ENCODE measurements at regions not wholly inside any gene's neighbourhood (a gene's known extent, or its start where the extent isn't known, plus 50 kb on each side); places are given as distances from the start of the nearest gene placed in this dataset.

DNA sequence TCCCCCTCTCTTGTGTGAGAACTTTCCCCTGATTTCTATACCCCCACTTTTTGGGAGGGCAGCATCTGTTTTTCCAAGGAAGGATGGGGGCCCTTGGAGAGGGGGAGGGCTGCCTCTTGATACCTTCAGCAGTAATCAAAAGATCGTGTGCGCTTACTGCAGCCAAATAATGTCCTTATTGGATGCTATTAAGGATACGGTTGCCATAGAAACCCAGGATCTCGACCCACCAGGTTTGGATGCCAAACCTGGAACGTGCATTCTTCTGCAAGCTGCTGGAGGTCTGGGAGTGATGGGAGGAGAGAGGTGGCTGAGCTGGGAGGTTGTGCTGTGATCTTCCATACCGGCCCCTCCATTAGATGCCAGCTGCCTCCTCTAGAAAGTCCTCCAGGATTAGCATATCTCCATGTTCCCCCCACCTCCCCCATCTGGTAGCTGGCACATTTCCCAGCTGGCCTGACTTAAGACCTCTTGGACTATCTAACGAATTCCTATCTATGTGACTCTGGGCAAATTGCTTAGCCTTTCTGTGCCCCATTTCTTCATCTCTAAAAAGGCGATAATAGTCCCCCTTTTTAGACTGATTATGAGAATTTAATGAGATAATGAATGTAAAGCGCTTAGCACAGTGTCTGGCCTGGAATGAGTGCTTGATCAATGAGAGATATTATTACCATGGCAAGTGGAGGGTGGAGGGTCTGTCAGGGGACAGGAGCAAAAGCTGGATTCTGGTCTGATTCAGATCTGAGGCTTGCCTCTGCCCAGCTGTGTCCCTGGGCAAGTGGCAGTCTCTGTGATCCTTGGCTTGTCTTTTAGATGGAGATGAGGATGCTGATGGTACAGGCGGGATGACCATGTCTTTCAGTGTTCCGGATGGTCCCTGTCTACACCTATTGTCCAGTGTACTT is 78.5 kb upstream of the PCBD1 start:
- Mint-ChIP-seq H3K4me1 (peaks cover 8% of the 10 kb centered on the region), H3K36me3 (no peaks in the 10 kb centered on the region), H3K27me3 (ENCODE audit: low read depth) (peaks cover 30% of the 10 kb centered on the region), H3K27ac (no peak overlapping the region), H3K4me3 (no peak overlapping the region), H3K9me3 (peaks cover 4% of the 10 kb centered on the region)
- no peak for DNase-seq (ENCODE audit: low spot score in 2 of 2, unreplicated experiment in 2 of 2)
- TF ChIP-seq, protein P1, sequence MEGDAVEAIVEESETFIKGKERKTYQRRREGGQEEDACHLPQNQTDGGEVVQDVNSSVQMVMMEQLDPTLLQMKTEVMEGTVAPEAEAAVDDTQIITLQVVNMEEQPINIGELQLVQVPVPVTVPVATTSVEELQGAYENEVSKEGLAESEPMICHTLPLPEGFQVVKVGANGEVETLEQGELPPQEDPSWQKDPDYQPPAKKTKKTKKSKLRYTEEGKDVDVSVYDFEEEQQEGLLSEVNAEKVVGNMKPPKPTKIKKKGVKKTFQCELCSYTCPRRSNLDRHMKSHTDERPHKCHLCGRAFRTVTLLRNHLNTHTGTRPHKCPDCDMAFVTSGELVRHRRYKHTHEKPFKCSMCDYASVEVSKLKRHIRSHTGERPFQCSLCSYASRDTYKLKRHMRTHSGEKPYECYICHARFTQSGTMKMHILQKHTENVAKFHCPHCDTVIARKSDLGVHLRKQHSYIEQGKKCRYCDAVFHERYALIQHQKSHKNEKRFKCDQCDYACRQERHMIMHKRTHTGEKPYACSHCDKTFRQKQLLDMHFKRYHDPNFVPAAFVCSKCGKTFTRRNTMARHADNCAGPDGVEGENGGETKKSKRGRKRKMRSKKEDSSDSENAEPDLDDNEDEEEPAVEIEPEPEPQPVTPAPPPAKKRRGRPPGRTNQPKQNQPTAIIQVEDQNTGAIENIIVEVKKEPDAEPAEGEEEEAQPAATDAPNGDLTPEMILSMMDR (IDR thresholded peaks at IDR 0.05; ENCODE audit: unreplicated experiment): no peak

DNA sequence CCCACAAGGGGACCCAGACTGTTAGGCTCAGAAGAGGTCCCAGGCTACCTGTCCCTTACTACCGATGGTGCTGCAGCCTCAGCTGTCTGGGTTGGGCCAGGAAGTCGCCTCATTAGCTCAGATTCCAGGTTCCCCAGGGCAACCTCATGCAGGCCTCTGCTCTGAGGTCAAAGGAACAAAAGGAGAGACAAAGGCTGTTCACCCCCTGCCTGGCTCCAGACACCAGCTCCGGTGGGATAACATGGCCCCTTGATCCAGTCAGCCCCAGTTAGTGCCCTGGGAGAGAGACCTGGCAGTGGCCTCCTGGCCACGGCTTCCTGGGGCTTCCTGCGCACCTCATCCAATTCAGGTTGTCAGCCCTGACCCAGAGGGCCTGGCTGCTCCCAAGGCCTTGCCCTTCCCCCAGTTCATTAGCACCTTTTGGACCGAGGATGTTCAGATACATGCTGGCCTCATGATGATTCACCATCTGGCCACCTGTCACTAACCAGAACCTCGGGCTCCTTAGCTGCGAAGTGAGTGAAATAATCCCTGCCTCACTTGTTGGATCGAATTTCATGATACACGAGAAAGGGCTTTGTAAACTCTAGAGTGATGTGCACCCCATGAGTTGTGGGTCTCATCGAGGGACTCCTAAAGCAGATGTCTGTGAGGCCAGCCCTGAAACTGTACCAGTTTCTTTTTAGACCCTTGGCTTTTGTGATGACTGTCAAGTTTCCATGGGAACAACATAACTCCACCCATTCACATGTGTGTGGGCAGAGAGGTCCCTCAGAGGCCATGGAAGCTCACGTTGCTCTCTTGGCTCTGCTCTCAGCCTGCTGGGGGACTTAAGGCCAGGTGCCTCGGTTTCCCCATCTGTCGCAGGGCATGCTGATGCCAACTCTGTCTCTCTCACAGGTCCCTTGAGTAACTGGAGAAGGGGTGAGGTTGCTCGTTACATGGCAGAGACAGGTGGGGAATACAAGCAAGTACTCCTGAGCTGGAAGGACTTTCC is 79.5 kb upstream of the PCBD1 start:
- Mint-ChIP-seq H3K27me3 (ENCODE audit: low read depth) (peaks cover 21% of the 10 kb centered on the region), H3K4me3 (no peak overlapping the region), H3K36me3 (no peaks in the 10 kb centered on the region), H3K9me3 (peaks cover 14% of the 10 kb centered on the region), H3K4me1 (peaks cover 8% of the 10 kb centered on the region), H3K27ac (no peak overlapping the region)
- DNase-seq (ENCODE audit: low spot score in 2 of 2, unreplicated experiment in 2 of 2): no peak
- TF ChIP-seq, protein P1 (IDR thresholded peaks at IDR 0.05; ENCODE audit: unreplicated experiment): no peak

DNA sequence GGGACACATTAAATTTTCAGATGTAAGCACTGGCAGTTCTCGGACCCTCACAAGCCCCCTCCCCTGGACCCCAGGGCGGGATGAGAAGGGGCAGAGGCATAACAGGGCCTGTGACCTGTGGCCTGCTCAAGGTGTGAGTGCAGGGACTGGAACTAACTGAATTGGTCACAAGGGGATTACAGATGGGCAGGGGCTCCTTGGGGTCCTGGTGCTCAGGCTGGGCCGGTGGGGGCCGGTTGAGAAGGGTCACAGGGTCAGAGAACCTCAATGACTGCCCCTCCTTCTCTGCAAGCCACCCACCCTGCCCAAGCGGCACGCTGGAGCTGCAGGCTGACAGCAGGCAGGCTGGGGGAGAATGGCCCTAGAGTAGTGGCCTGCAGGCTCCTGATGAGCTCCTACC is 80.8 kb upstream of the PCBD1 start:
- H3K4me1 Mint-ChIP-seq: peaks cover 8% of the 10 kb centered on the region
- H3K36me3 Mint-ChIP-seq: no peaks in the 10 kb centered on the region
- no peak for DNase-seq (ENCODE audit: low spot score in 2 of 2, unreplicated experiment in 2 of 2)
- TF ChIP-seq, protein P1 (IDR thresholded peaks at IDR 0.05; ENCODE audit: unreplicated experiment): no peak
- H3K9me3 Mint-ChIP-seq: peaks cover 14% of the 10 kb centered on the region
- no peak overlapping the region for H3K4me3 Mint-ChIP-seq
- no peak overlapping the region for H3K27ac Mint-ChIP-seq
- peaks cover 16% of the 10 kb centered on the region for H3K27me3 Mint-ChIP-seq (ENCODE audit: low read depth)

DNA sequence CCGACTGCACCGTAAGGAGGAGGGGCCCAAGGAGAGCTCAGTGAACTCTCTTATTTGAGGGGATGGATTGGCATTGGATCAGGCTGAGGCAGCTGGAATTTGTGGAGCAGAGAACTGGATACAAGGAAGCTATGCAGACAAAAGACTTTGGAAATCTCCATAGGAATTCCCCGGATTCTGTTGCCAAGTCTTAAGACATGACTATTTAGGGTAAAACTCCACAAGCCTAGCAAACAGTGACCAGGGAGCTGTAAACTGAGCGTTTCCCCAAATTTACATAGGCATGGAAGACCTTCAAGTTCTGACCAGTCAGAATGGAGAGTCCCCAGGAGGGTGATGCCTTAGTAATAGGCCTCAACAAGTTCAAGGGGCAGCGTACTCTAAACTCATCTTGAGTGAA is 82.5 kb upstream of the PCBD1 start:
- Mint-ChIP-seq H3K27me3 (ENCODE audit: low read depth) (peaks cover 21% of the 10 kb centered on the region), H3K4me1 (peaks cover 15% of the 10 kb centered on the region), H3K4me3 (no peak overlapping the region), H3K9me3 (peaks cover 18% of the 10 kb centered on the region), H3K36me3 (no peaks in the 10 kb centered on the region), H3K27ac (no peak overlapping the region)
- no peak for DNase-seq (ENCODE audit: low spot score in 2 of 2, unreplicated experiment in 2 of 2)
- TF ChIP-seq, protein P1 (IDR thresholded peaks at IDR 0.05; ENCODE audit: unreplicated experiment): no peak

DNA sequence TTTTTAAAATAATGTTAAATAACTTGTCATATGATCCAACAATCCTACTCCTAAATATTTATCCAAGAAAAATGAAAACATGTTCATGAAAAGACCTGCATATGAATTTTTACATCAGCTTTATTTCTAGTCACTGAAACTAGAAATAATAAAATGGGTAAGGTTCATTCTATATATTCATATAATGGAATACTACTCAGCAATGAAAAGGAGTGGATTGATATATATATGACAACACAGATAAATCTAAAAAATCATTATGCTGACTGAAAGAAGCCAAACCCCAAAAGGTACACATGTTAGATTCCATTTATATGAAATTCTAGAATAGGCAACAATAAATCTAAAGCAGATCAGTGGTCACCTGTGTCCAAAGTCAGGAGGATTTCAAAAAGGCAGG is 84.9 kb upstream of the PCBD1 start:
- TF ChIP-seq, protein P1 (IDR thresholded peaks at IDR 0.05; ENCODE audit: unreplicated experiment): no peak
- Mint-ChIP-seq H3K4me3 (no peak overlapping the region), H3K36me3 (no peaks in the 10 kb centered on the region), H3K27ac (no peak overlapping the region), H3K4me1 (peaks cover 10% of the 10 kb centered on the region), H3K27me3 (ENCODE audit: low read depth) (peaks cover 24% of the 10 kb centered on the region), H3K9me3 (peaks cover 22% of the 10 kb centered on the region)
- no peak for DNase-seq (ENCODE audit: low spot score in 2 of 2, unreplicated experiment in 2 of 2)

All from mesothelial cell of epicardium (in vitro differentiated cells).